H1 (cell line): ENCODE measurements at regions not wholly inside any gene's neighbourhood (a gene's known extent, or its start where the extent isn't known, plus 50 kb on each side); places are given as distances from the start of the nearest gene placed in this dataset.
A peak's percentile ranks its signal among the peaks of the same experiment; 100 is the strongest.

Experiments
- CTCF ChIA-PET: fragments of 300-600 bp; sonication (Branson Sonifier 250); formaldehyde crosslinking; loops from one replicate; lab custom pipeline; 2021; ENCODE audit not compliant: partially characterized antibody; lab: Charles Lee
- POLR2A ChIA-PET: fragments of 300-600 bp; sonication (Branson Sonifier 250); formaldehyde crosslinking; loops from one replicate; lab custom pipeline; 2021; ENCODE audit warnings: inconsistent platforms; ENCODE audit not compliant: partially characterized antibody; lab: Charles Lee
- DNase-seq, 2 experiments: peaks; one replicate each; pipeline versions ENCODE4 v3.0.0 to v3.0.0-alpha.2; 2010 to 2022; ENCODE audit warnings: low spot score in 2 of 2, low read depth in 1 of 2, mixed read lengths in 1 of 2
- FAIRE-seq: peaks from 2 replicates; lab custom pipeline; 2011; peaks lifted over from hg19 to GRCh38; lab: Jason Lieb, UNC
- H2AFZ ChIP-seq: 2 replicates; pipeline ENCODE4 v1.8.1; 2012; ENCODE audit warnings: low read length, inconsistent platforms
- H2AK5ac ChIP-seq: 2 replicates; pipeline ENCODE4 v1.6.1; 2013; ENCODE audit warnings: low read depth, low read length
- H2BK120ac ChIP-seq: replicated peaks from 2 replicates; pipeline ENCODE3; 2013; ENCODE audit warnings: low read depth, low read length, inconsistent platforms
- H2BK12ac ChIP-seq: 2 replicates; pipeline ENCODE4 v1.6.1; 2013; ENCODE audit warnings: low read depth, low read length
- H2BK15ac ChIP-seq: 2 replicates; pipeline ENCODE4 v1.6.1; 2013; ENCODE audit warnings: low read length
- H2BK20ac ChIP-seq: 2 replicates; pipeline ENCODE4 v1.6.1; 2013; ENCODE audit warnings: low read length
- H2BK5ac ChIP-seq: 2 replicates; pipeline ENCODE4 v1.6.1; 2013; ENCODE audit warnings: low read depth, low read length
- H3K14ac ChIP-seq: 2 replicates; pipeline ENCODE4 v1.6.1; 2013; ENCODE audit warnings: inconsistent platforms; ENCODE audit not compliant: insufficient read length
- H3K18ac ChIP-seq: 2 replicates; pipeline ENCODE4 v1.6.1; 2013; ENCODE audit warnings: low read length; ENCODE audit errors: extremely low read depth
- H3K23ac ChIP-seq: 2 replicates; pipeline ENCODE4 v1.6.1; 2013; ENCODE audit warnings: inconsistent platforms; ENCODE audit not compliant: insufficient read length
- H3K23me2 ChIP-seq: 2 replicates; pipeline ENCODE4 v1.6.1; 2013; ENCODE audit warnings: low read depth, low read length
- H3K27ac ChIP-seq: 2 replicates; pipeline ENCODE4 v1.6.1; 2011; ENCODE audit warnings: low read depth, low read length, inconsistent platforms
- H3K27me3 ChIP-seq, 4 experiments: replicated peaks in 1 of 4; 1 replicate in 1 of 4; 2 replicates in 3 of 4; pipeline versions ENCODE4 v1.6.1 to v1.8.1; 2011 to 2013; ENCODE audit warnings: low read length in 3 of 4, mild to moderate bottlenecking in 3 of 4, inconsistent platforms in 2 of 4, mixed read lengths in 2 of 4, moderate library complexity in 1 of 4; ENCODE audit not compliant: control insufficient read depth in 3 of 4, insufficient read depth in 3 of 4; ENCODE audit errors: extremely low read depth in 1 of 4
- H3K36me3 ChIP-seq, 4 experiments: 2 replicates each; pipeline versions ENCODE4 v1.6.1 to v1.8.1; 2011 to 2013; ENCODE audit warnings: mild to moderate bottlenecking in 4 of 4, low read length in 3 of 4, moderate library complexity in 2 of 4, control low read depth in 1 of 4, inconsistent platforms in 1 of 4; ENCODE audit not compliant: insufficient read depth in 4 of 4, control insufficient read depth in 2 of 4
- H3K4ac ChIP-seq: replicated peaks from 2 replicates; pipeline ENCODE3; 2013; ENCODE audit warnings: low read length, low read depth, mixed read lengths, inconsistent platforms; ENCODE audit not compliant: insufficient read length
- H3K4me1 ChIP-seq, 4 experiments: replicated peaks in 1 of 4; 1 replicate in 1 of 4; 2 replicates in 3 of 4; pipeline versions ENCODE4 v1.6.1 to v1.8.1; 2011 to 2013; ENCODE audit warnings: low read length in 3 of 4, inconsistent platforms in 2 of 4, mixed read lengths in 1 of 4; ENCODE audit not compliant: insufficient read depth in 4 of 4, control insufficient read depth in 3 of 4
- H3K4me2 ChIP-seq, 2 experiments: 2 replicates each; pipeline versions ENCODE4 v1.6.1 to v1.8.1; 2011 to 2013; ENCODE audit warnings: low read depth in 2 of 2, low read length in 2 of 2, control low read depth in 1 of 2, inconsistent platforms in 1 of 2, mild to moderate bottlenecking in 1 of 2; ENCODE audit not compliant: insufficient read depth in 1 of 2
- H3K4me3 ChIP-seq, 4 experiments: fragments of 200-600, 300-600 bp in 1 of 4; sonication (generic), shearing (Covaris generic), sonication (Bioruptor Twin) in 1 of 4; 2 replicates each; pipeline versions ENCODE4 v1.5.1 to v1.8.1; 2011 to 2016; ENCODE audit warnings: low read length in 4 of 4, low read depth in 3 of 4, control low read depth in 2 of 4, inconsistent platforms in 2 of 4, mild to moderate bottlenecking in 2 of 4, mixed read lengths in 1 of 4, moderate library complexity in 1 of 4; ENCODE audit not compliant: insufficient read depth in 2 of 4; ENCODE audit errors: extremely low read depth in 1 of 4
- H3K56ac ChIP-seq: replicated peaks from 2 replicates; pipeline ENCODE3; 2013; ENCODE audit warnings: low read depth, mild to moderate bottlenecking, mixed read lengths, low read length, inconsistent platforms; ENCODE audit not compliant: insufficient read length
- H3K79me1 ChIP-seq: 2 replicates; pipeline ENCODE4 v1.6.1; 2013; ENCODE audit warnings: low read depth, low read length, control low read depth
- H3K79me2 ChIP-seq, 2 experiments: 2 replicates each; pipeline versions ENCODE4 v1.6.1 to v1.8.1; 2012 to 2013; ENCODE audit warnings: low read length in 2 of 2, mild to moderate bottlenecking in 2 of 2, inconsistent platforms in 1 of 2; ENCODE audit not compliant: insufficient read depth in 2 of 2, control insufficient read depth in 1 of 2
- H3K9ac ChIP-seq, 4 experiments: replicated peaks in 1 of 4; 1 replicate in 1 of 4; 2 replicates in 3 of 4; pipeline versions ENCODE4 v1.6.1 to v1.8.1; 2011 to 2013; ENCODE audit warnings: low read depth in 3 of 4, low read length in 3 of 4, control low read depth in 2 of 4, mild to moderate bottlenecking in 2 of 4, moderate library complexity in 2 of 4, inconsistent platforms in 1 of 4; ENCODE audit errors: extremely low read depth in 1 of 4
- H3K9me3 ChIP-seq, 2 experiments: 2 replicates each; pipeline versions ENCODE4 v1.6.1 to v1.8.1; 2012 to 2013; ENCODE audit warnings: mild to moderate bottlenecking in 2 of 2, moderate library complexity in 2 of 2, control low read depth in 1 of 2, inconsistent platforms in 1 of 2, low read depth in 1 of 2, low read length in 1 of 2, mixed read lengths in 1 of 2; ENCODE audit not compliant: insufficient read depth in 2 of 2
- H4K20me1 ChIP-seq, 2 experiments: replicated peaks in 1 of 2; 2 replicates each; pipeline versions ENCODE3 to v1.8.1; 2011 to 2013; ENCODE audit warnings: inconsistent platforms in 2 of 2, low read length in 2 of 2, mild to moderate bottlenecking in 1 of 2; ENCODE audit not compliant: insufficient read depth in 2 of 2, control insufficient read depth in 1 of 2
- H4K5ac ChIP-seq: 2 replicates; pipeline ENCODE4 v1.6.1; 2013; ENCODE audit warnings: low read length, low read depth, mixed read lengths, inconsistent platforms; ENCODE audit not compliant: insufficient read length
- H4K8ac ChIP-seq: 2 replicates; pipeline ENCODE4 v1.8.0; 2013; ENCODE audit warnings: mild to moderate bottlenecking, moderate library complexity, low read length, inconsistent platforms; ENCODE audit not compliant: insufficient read depth; ENCODE audit errors: extremely low read depth
- H4K91ac ChIP-seq: replicated peaks from 2 replicates; pipeline ENCODE3; 2013; ENCODE audit warnings: low read length, mixed read lengths, inconsistent platforms; ENCODE audit not compliant: insufficient read length
- CBX8 ChIP-seq: fragments of 300-800, 300-1000 bp; sonication (generic); IDR thresholded peaks from 2 replicates; pipeline ENCODE4 v1.7.1; 2016; ENCODE audit warnings: low read depth, low read length, borderline replicate concordance
- CHD2 ChIP-seq: IDR thresholded peaks from 2 replicates; pipeline ENCODE4 v1.6.1; 2012; ENCODE audit warnings: low read length, improper control_type of control experiment
- GTF2F1 ChIP-seq: IDR thresholded peaks from 2 replicates; pipeline ENCODE4 v1.6.1; 2012; ENCODE audit warnings: low read depth, low read length, improper control_type of control experiment, borderline replicate concordance
- MAFK ChIP-seq: IDR thresholded peaks from 2 replicates; pipeline ENCODE4 v1.6.1; 2012; ENCODE audit warnings: low read depth, mild to moderate bottlenecking, improper control_type of control experiment, low read length
- POLR2AphosphoS5 ChIP-seq: IDR thresholded peaks from 2 replicates; pipeline ENCODE4 v1.6.1; 2011; ENCODE audit warnings: low read depth, low read length
- RXRA ChIP-seq: IDR thresholded peaks from 2 replicates; pipeline ENCODE4 v1.6.1; 2011; ENCODE audit warnings: low read depth, mild to moderate bottlenecking, low read length, moderate library complexity; ENCODE audit not compliant: insufficient read depth
- SAP30 ChIP-seq: fragments of 300-600 bp; sonication (generic); IDR thresholded peaks from 2 replicates; pipeline ENCODE4 v1.7.1; 2012; ENCODE audit warnings: low read length, moderate library complexity, mild to moderate bottlenecking, inconsistent platforms; ENCODE audit not compliant: insufficient read depth, insufficient replicate concordance
- SP1 ChIP-seq: IDR thresholded peaks from 2 replicates; pipeline ENCODE4 v1.6.1; 2011; ENCODE audit warnings: low read depth, low read length
- YY1 ChIP-seq: IDR thresholded peaks from 2 replicates; pipeline ENCODE4 v1.6.1; 2011; ENCODE audit warnings: low read depth, mild to moderate bottlenecking, low read length
- WGBS, 2 experiments: shearing (Covaris generic) in 1 of 2; methylation state at CpG; one replicate each; pipeline versions ENCODE4 v1.1.6 to v1.1.7; 2013 to 2015; ENCODE audit warnings: low lambda C conversion rate in 2 of 2, mixed read lengths in 2 of 2, inconsistent platforms in 1 of 2, low coverage in 1 of 2, missing lambda C conversion rate in 1 of 2; ENCODE audit not compliant: insufficient replicate concordance in 2 of 2, insufficient coverage in 1 of 2, insufficient read length in 1 of 2; ENCODE audit errors: extremely low coverage in 1 of 2, missing lambda C conversion rate in 1 of 2; 5-methylcytosine and 5-hydroxymethylcytosine counted together
- TF ChIP-seq, protein P1 (sequence below): IDR thresholded peaks from 2 replicates; pipeline ENCODE4 v1.6.1; 2011; ENCODE audit warnings: low read depth, mild to moderate bottlenecking, low read length; ENCODE audit not compliant: insufficient read depth
- TF ChIP-seq, protein P2 (sequence below): IDR thresholded peaks from 2 replicates; pipeline ENCODE4 v1.6.1; 2011; ENCODE audit warnings: low read length, improper control_type of control experiment
- TF ChIP-seq, protein P3 (sequence below): IDR thresholded peaks from 2 replicates; pipeline ENCODE4 v1.6.1; 2012; ENCODE audit warnings: inconsistent platforms

DNA sequence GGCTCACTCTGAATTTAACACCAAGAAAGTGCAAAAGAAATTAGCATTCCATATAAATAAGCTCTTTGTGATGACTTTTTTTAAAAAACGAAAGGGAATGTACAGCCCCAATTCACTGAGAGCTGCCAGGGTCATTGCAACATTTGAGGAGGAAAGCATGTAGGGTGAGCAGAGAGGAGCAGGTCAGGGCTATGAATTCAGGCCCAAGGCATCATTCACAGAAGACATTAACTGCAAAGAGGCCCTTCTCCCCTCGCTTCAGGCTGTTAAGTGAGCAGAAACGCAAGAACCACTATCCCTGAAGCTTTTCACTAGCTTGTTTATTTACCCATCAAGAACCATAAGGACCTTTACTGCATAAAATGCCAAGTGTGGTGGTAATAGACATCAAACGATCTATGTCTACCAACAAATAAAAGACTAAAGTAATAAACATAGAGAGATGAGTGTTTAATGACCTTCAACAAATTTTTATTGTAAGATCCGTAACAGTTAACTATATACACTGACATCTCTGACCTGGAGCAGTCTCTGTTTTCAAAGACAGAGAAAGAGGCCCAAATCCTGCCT, 333.1 kb upstream of the HNRNPA3 start:
- FAIRE-seq (no peak), DNase-seq (no peak)
- H4K5ac ChIP-seq: no peak overlapping the region
- H2BK5ac ChIP-seq: no peak overlapping the region
- no peaks in the 10 kb centered on the region for H4K20me1 ChIP-seq
- H3K23me2 ChIP-seq: no peaks in the 10 kb centered on the region; the same call in 1 of the 2 replicates
- H2BK120ac ChIP-seq: no peak overlapping the region
- H3K27me3 ChIP-seq: no peaks in the 10 kb centered on the region
- no peaks in the 10 kb centered on the region for H3K79me2 ChIP-seq
- H3K56ac ChIP-seq: no peak overlapping the region
- H3K4ac ChIP-seq: no peak overlapping the region
- peak overlapping the region; percentile 28 for H3K23ac ChIP-seq
- H3K4me1 ChIP-seq: no peaks in the 10 kb centered on the region
- H3K36me3 ChIP-seq: no peaks in the 10 kb centered on the region
- H2AK5ac ChIP-seq: no peak overlapping the region
- no peak overlapping the region for H2BK20ac ChIP-seq
- WGBS, 2 experiments: 85% methylated on average over 5 of the region's 5 CpGs; no CpG with 5 or more reads in 1 of the 2 experiments
- H3K4me2 ChIP-seq: no peak overlapping the region
- no peak overlapping the region for H3K14ac ChIP-seq
- no peak overlapping the region for H3K9ac ChIP-seq
- 0 out of 2 replicates have a peak overlapping the region, but pooled peaks have one; percentile 12 for H2AFZ ChIP-seq
- no peak overlapping the region for H3K4me3 ChIP-seq
- POLR2A ChIA-PET: no interaction called here
- no peak overlapping the region for H3K18ac ChIP-seq
- H3K79me1 ChIP-seq: no peaks in the 10 kb centered on the region
- no peak overlapping the region for H2BK15ac ChIP-seq
- CTCF ChIA-PET: interaction anchor here (0.9 to 1.6 kb wide), 3 partner anchors 16 to 374 kb away, joined by 3 to 4 read pairs (median 3); no protein-coding TSS in a partner anchor
- no peak overlapping the region for H4K91ac ChIP-seq
- H4K8ac ChIP-seq: no peak overlapping the region
- no peak overlapping the region for H3K27ac ChIP-seq
- no peaks in the 10 kb centered on the region for H3K9me3 ChIP-seq
- H2BK12ac ChIP-seq: no peak overlapping the region
- no peak for TF ChIP-seq CHD2
- TF ChIP-seq POLR2AphosphoS5: no peak
- no peak for TF ChIP-seq SAP30
- TF ChIP-seq, protein P1, sequence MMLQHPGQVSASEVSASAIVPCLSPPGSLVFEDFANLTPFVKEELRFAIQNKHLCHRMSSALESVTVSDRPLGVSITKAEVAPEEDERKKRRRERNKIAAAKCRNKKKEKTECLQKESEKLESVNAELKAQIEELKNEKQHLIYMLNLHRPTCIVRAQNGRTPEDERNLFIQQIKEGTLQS: no peak
- TF ChIP-seq CBX8: no peak
- no peak for TF ChIP-seq SP1
- no peak for TF ChIP-seq GTF2F1
- TF ChIP-seq, protein P2, sequence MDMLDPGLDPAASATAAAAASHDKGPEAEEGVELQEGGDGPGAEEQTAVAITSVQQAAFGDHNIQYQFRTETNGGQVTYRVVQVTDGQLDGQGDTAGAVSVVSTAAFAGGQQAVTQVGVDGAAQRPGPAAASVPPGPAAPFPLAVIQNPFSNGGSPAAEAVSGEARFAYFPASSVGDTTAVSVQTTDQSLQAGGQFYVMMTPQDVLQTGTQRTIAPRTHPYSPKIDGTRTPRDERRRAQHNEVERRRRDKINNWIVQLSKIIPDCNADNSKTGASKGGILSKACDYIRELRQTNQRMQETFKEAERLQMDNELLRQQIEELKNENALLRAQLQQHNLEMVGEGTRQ: no peak
- TF ChIP-seq, protein P3, sequence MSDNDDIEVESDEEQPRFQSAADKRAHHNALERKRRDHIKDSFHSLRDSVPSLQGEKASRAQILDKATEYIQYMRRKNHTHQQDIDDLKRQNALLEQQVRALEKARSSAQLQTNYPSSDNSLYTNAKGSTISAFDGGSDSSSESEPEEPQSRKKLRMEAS: no peak
- TF ChIP-seq RXRA: no peak
- no peak for TF ChIP-seq YY1
- no peak for TF ChIP-seq MAFK
